HT1080 (cell line): ENCODE measurements at regions not wholly inside any gene's neighbourhood (a gene's known extent, or its start where the extent isn't known, plus 50 kb on each side); places are given as distances from the start of the nearest gene placed in this dataset. TPM values are rescaled to one million over a fixed set of nuclear protein-coding genes. Genes with fewer than 3 reads are reported as not detected.

Experiments
- DNase-seq: peaks from one replicate; pipeline ENCODE4 v3.0.0-alpha.2; 2015; ENCODE audit warnings: low read depth
- small RNA-seq: library from RNA; depleted of rRNA; stranded (forward); fragments of <200 nt; gene quantifications from one replicate; pipeline ENCODE3, GENCODE V24; 2014

- no peak for DNase-seq
Measured at GRCh38 chr2:120685066-120685973, 50.3 kb upstream of the GLI2 start.

Small RNA genes in the stretch of these regions (small RNA-seq; reads per million reads assigned to genes)
- not detected for gene RF00019
